ENCODE measurements at regions not wholly inside any gene's neighbourhood (a gene's known extent, or its start where the extent isn't known, plus 50 kb on each side); places are given as distances from the start of the nearest gene placed in this dataset.
"Not testable (repeated sequence)": the region's sequence is repeated elsewhere in the genome, so short reads cannot be mapped to it uniquely, and the experiment has no call there.

GRCh38 chr2:44087036-44087713 is 81.5 kb upstream of the PPM1B start:
- DNase-seq = peak; percentile 58

GRCh38 chr2:44087714-44088092 is 81.0 kb upstream of the PPM1B start:
- no peak for DNase-seq

GRCh38 chr2:44092519-44092918 is 76.2 kb upstream of the PPM1B start:
- not testable (repeated sequence) for DNase-seq

GRCh38 chr2:44093970-44094369 is 74.7 kb upstream of the PPM1B start:
- no peak for DNase-seq

GRCh38 chr2:44097322-44097907 is 71.3 kb upstream of the PPM1B start:
- no peak for DNase-seq

GRCh38 chr2:44098050-44098449 is 70.6 kb upstream of the PPM1B start:
- no peak for DNase-seq

GRCh38 chr2:44098891-44099290 is 69.8 kb upstream of the PPM1B start:
- DNase-seq = no peak

- DNase-seq = peak; percentile 86
Observed at GRCh38 chr2:44100351-44100750, 68.3 kb upstream of the PPM1B start.

GRCh38 chr2:44101246-44101645 is 67.4 kb upstream of the PPM1B start:
- no peak for DNase-seq

GRCh38 chr2:44102790-44103562 is 65.7 kb upstream of the PPM1B start:
- DNase-seq = no peak

- no peak for DNase-seq
Observed at GRCh38 chr2:44103639-44104038, 65.0 kb upstream of the PPM1B start.

GRCh38 chr2:44104855-44105271 is 63.8 kb upstream of the PPM1B start:
- no peak for DNase-seq

GRCh38 chr2:44106509-44106908 is 62.2 kb upstream of the PPM1B start:
- DNase-seq = not testable (repeated sequence)

- no peak for DNase-seq
Observed at GRCh38 chr2:44107086-44107740, 61.5 kb upstream of the PPM1B start.

- no peak for DNase-seq
Observed at GRCh38 chr2:44107974-44108373, 60.7 kb upstream of the PPM1B start.

GRCh38 chr2:44109166-44109565 is 59.5 kb upstream of the PPM1B start:
- DNase-seq = no peak

GRCh38 chr2:44110444-44110843 is 58.2 kb upstream of the PPM1B start:
- DNase-seq = no peak

- DNase-seq = no peak
Observed at GRCh38 chr2:44112096-44112495, 56.6 kb upstream of the PPM1B start.

- no peak for DNase-seq
Observed at GRCh38 chr2:44116319-44116718, 52.4 kb upstream of the PPM1B start.

GRCh38 chr2:44118257-44118656 is 50.4 kb upstream of the PPM1B start:
- DNase-seq = no peak
